Esophagus squamous epithelium (tissue), 5 donors: ENCODE measurements at regions not wholly inside any gene's neighbourhood (a gene's known extent, or its start where the extent isn't known, plus 50 kb on each side); places are given as distances from the start of the nearest gene placed in this dataset.
"Not testable (repeated sequence)": the region's sequence is repeated elsewhere in the genome, so short reads cannot be mapped to it uniquely, and the experiment has no call there.

ENCODE experiments used
- DNase-seq: peaks from one replicate; lab custom pipeline; 2025; lab: John Stamatoyannopoulos, UW
- H3K27ac ChIP-seq, 4 donors: fragments of 200-600 bp; sonication (generic); one replicate each; pipeline ENCODE4 v1.5.1; 2016 to 2019; ENCODE audit warnings: mild to moderate bottlenecking in 1 of 4
- H3K27me3 ChIP-seq, 4 donors: fragments of 200-600 bp; sonication (generic); 1 replicate in 3 of 4; 2 replicates in 1 of 4; pipeline versions ENCODE4 v1.5.1 to v1.6.0; 2017 to 2021; ENCODE audit warnings: antibody characterized with exemption in 1 of 4
- H3K36me3 ChIP-seq, 3 donors: fragments of 200-600 bp; sonication (generic); one replicate each; pipeline ENCODE4 v1.5.1; 2016 to 2019
- H3K4me1 ChIP-seq, 3 donors: fragments of 200-600 bp; sonication (generic); one replicate each; pipeline ENCODE4 v1.5.1; 2017 to 2019
- H3K4me3 ChIP-seq, 4 donors: fragments of 200-600 bp; sonication (generic); 1 replicate in 3 of 4; 2 replicates in 1 of 4; pipeline ENCODE4 v1.5.1; 2016 to 2019; ENCODE audit warnings: mild to moderate bottlenecking in 2 of 4, moderate library complexity in 1 of 4
- H3K9me3 ChIP-seq, 3 donors: fragments of 200-600 bp; sonication (generic); one replicate each; pipeline ENCODE4 v1.5.1; 2016 to 2019
- CTCF ChIP-seq, 6 experiments: fragments of 450-650 bp in 4 of 6; fragments of 200-600 bp in 2 of 6; sonication (generic) in 2 of 6; IDR thresholded peaks; one replicate each; pipeline ENCODE4 v1.5.1; 2016 to 2019; ENCODE audit warnings: antibody characterized with exemption in 6 of 6, mild to moderate bottlenecking in 4 of 6, moderate library complexity in 4 of 6
- POLR2A ChIP-seq, 4 donors: fragments of 450-650 bp; IDR thresholded peaks; one replicate each; pipeline ENCODE4 v1.6.1; 2017; ENCODE audit warnings: antibody characterized with exemption in 4 of 4, mild to moderate bottlenecking in 4 of 4, moderate library complexity in 3 of 4
- WGBS, 2 donors: methylation state at CpG; one replicate each; pipeline ENCODE4 v1.1.5; 2018; 5-methylcytosine and 5-hydroxymethylcytosine counted together
- intact Hi-C: fragments of 100-400 bp; cut with DNase I; formaldehyde crosslinking; loops from one replicate; pipeline ENCODE4 v1.15.0; 2022
- donor health status: DM: yes; HTN: yes; CAD: no.

- Histone ChIP-seq H3K4me1 (no peaks in the 10 kb centered on the region), H3K27ac (no peak overlapping the region), H3K36me3 (no peaks in the 10 kb centered on the region), H3K9me3 (peaks cover 0 to 7% (median 0%) of the 10 kb centered on the region in 3 donors), H3K4me3 (no peak overlapping the region), H3K27me3 (no peaks in the 10 kb centered on the region)
- TF ChIP-seq CTCF (IDR thresholded peaks at IDR 0.05): no peak
- TF ChIP-seq POLR2A (IDR thresholded peaks at IDR 0.05): no peak
- intact Hi-C loops: loop anchor here (10.0 kb wide), 1 partner anchor 112 kb away; no protein-coding TSS in a partner anchor
- 88 to 90% methylated on average over 10 of the region's 13 CpGs for WGBS, 2 donors
- DNase-seq: no peak
These were observed 128.4 kb upstream of the IER5L start for GRCh38 chr9:129306318-129306973.

- WGBS, 2 donors: 60 to 77% methylated on average over 1 to 4 of the region's 8 CpGs
- H3K4me1 ChIP-seq: no peaks in the 10 kb centered on the region
- no peak for DNase-seq
- H3K27me3 ChIP-seq: no peaks in the 10 kb centered on the region
- peaks cover 0 to 12% (median 0%) of the 10 kb centered on the region in 3 donors for H3K9me3 ChIP-seq
- no peaks in the 10 kb centered on the region for H3K36me3 ChIP-seq
- no peak overlapping the region for H3K4me3 ChIP-seq
- no peak for TF ChIP-seq CTCF (IDR thresholded peaks at IDR 0.05)
- TF ChIP-seq POLR2A (IDR thresholded peaks at IDR 0.05): no peak
- no peak overlapping the region for H3K27ac ChIP-seq
- intact Hi-C loops: loop anchor here (10.0 kb wide), 1 partner anchor 110 kb away; no protein-coding TSS in a partner anchor
These were observed 127.2 kb upstream of the IER5L start for GRCh38 chr9:129305246-129305645.

- no peak overlapping the region for H3K4me3 ChIP-seq
- no peak overlapping the region for H3K27ac ChIP-seq
- H3K36me3 ChIP-seq: no peaks in the 10 kb centered on the region
- no peak for TF ChIP-seq POLR2A (IDR thresholded peaks at IDR 0.05)
- no peak for TF ChIP-seq CTCF (IDR thresholded peaks at IDR 0.05)
- intact Hi-C loops: loop anchor here (10.0 kb wide), 1 partner anchor 107 kb away; no protein-coding TSS in a partner anchor
- H3K4me1 ChIP-seq: no peaks in the 10 kb centered on the region
- no peak for DNase-seq
- H3K9me3 ChIP-seq: peaks cover 0 to 12% (median 0%) of the 10 kb centered on the region in 3 donors
- no peaks in the 10 kb centered on the region for H3K27me3 ChIP-seq
- 87 to 90% methylated on average over 4 of the region's 4 CpGs for WGBS, 2 donors
These were observed 123.9 kb upstream of the IER5L start for GRCh38 chr9:129301941-129302340.

- intact Hi-C loops, H3K36me3 ChIP-seq, H3K4me3 ChIP-seq, H3K27ac ChIP-seq, H3K4me1 ChIP-seq, DNase-seq, H3K27me3 ChIP-seq: not testable (repeated sequence)
- 55 to 58% methylated on average over 2 to 3 of the region's 3 CpGs for WGBS, 2 donors
- peaks cover 0 to 13% (median 10%) of the 10 kb centered on the region in 3 donors for H3K9me3 ChIP-seq
These were observed 118.1 kb upstream of the IER5L start for GRCh38 chr9:129296195-129296594.

GRCh38 chr9:129291041-129291501 is 113.0 kb upstream of the IER5L start:
- no peak for DNase-seq
- intact Hi-C loops: no loop called here

More at GRCh38 chr9:129291041-129291501, 113.0 kb upstream of the IER5L start:
- TF ChIP-seq POLR2A (IDR thresholded peaks at IDR 0.05): no peak
- TF ChIP-seq CTCF (IDR thresholded peaks at IDR 0.05): no peak
- Histone ChIP-seq H3K9me3 (peaks cover 0 to 8% (median 6%) of the 10 kb centered on the region in 3 donors), H3K4me3 (no peak overlapping the region), H3K36me3 (no peaks in the 10 kb centered on the region), H3K27me3 (no peaks in the 10 kb centered on the region), H3K4me1 (no peaks in the 10 kb centered on the region), H3K27ac (no peak overlapping the region)
- 62 to 85% methylated on average over 7 of the region's 11 CpGs for WGBS, 2 donors
